Neural crest cell (in vitro differentiated cells): ENCODE measurements at regions not wholly inside any gene's neighbourhood (a gene's known extent, or its start where the extent isn't known, plus 50 kb on each side); places are given as distances from the start of the nearest gene placed in this dataset.

Experiments used
- DNase-seq: peaks from one replicate; pipeline ENCODE4 v3.0.0; 2021; ENCODE audit warnings: low read depth, mixed read lengths, low spot score
- H3K27ac Mint-ChIP-seq: one replicate; pipeline ENCODE4 v1.8.0; 2021; ENCODE audit warnings: mild to moderate bottlenecking, mixed read lengths; ENCODE audit not compliant: unreplicated experiment
- H3K27me3 Mint-ChIP-seq: 2 replicates; pipeline ENCODE4 v1.8.0; 2021; ENCODE audit warnings: low read depth, mild to moderate bottlenecking, mixed read lengths
- H3K36me3 Mint-ChIP-seq: 2 replicates; pipeline ENCODE4 v1.8.0; 2021; ENCODE audit warnings: low read depth, mild to moderate bottlenecking, mixed read lengths
- H3K4me1 Mint-ChIP-seq: 2 replicates; pipeline ENCODE4 v1.8.0; 2021; ENCODE audit warnings: mixed read lengths
- H3K4me3 Mint-ChIP-seq: one replicate; pipeline ENCODE4 v1.8.0; 2021; ENCODE audit warnings: mild to moderate bottlenecking, mixed read lengths
- H3K9me3 Mint-ChIP-seq: 2 replicates; pipeline ENCODE4 v1.8.0; 2021; ENCODE audit warnings: mixed read lengths
- TF ChIP-seq, protein P1 (sequence below): fragments of 200-600 bp; sonication (generic); conservative IDR thresholded peaks from 2 replicates; pipeline ENCODE4 v1.5.0; 2021; ENCODE audit warnings: antibody characterized with exemption, mild to moderate bottlenecking

DNA sequence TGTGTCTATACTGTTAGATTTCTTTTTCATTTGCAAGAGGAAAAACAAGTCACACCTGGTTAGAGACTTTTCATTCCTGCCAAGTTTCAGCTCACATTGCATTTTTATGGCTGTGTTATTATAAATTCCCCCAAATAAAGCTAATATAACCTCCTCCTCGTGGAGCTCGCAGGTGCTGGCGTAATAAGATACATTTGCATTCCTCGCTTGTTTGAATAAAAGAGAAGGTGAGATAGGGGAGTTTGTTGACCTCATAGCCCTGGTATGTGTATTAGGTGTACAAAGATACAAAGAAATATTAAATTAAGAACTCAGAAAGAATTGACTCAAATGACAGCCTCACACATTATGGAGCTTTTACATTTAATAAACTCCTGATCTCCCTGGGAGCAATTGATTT is 257.7 kb upstream of the SP8 start:
- Mint-ChIP-seq H3K36me3 (no peaks in the 10 kb centered on the region), H3K9me3 (no peaks in the 10 kb centered on the region), H3K4me3 (peak overlapping the region; percentile 10), H3K4me1 (peaks cover 59% of the 10 kb centered on the region), H3K27me3 (no peaks in the 10 kb centered on the region), H3K27ac (no peak overlapping the region)
- DNase-seq, result no peak
- TF ChIP-seq, protein P1, sequence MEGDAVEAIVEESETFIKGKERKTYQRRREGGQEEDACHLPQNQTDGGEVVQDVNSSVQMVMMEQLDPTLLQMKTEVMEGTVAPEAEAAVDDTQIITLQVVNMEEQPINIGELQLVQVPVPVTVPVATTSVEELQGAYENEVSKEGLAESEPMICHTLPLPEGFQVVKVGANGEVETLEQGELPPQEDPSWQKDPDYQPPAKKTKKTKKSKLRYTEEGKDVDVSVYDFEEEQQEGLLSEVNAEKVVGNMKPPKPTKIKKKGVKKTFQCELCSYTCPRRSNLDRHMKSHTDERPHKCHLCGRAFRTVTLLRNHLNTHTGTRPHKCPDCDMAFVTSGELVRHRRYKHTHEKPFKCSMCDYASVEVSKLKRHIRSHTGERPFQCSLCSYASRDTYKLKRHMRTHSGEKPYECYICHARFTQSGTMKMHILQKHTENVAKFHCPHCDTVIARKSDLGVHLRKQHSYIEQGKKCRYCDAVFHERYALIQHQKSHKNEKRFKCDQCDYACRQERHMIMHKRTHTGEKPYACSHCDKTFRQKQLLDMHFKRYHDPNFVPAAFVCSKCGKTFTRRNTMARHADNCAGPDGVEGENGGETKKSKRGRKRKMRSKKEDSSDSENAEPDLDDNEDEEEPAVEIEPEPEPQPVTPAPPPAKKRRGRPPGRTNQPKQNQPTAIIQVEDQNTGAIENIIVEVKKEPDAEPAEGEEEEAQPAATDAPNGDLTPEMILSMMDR, result no peak

DNA sequence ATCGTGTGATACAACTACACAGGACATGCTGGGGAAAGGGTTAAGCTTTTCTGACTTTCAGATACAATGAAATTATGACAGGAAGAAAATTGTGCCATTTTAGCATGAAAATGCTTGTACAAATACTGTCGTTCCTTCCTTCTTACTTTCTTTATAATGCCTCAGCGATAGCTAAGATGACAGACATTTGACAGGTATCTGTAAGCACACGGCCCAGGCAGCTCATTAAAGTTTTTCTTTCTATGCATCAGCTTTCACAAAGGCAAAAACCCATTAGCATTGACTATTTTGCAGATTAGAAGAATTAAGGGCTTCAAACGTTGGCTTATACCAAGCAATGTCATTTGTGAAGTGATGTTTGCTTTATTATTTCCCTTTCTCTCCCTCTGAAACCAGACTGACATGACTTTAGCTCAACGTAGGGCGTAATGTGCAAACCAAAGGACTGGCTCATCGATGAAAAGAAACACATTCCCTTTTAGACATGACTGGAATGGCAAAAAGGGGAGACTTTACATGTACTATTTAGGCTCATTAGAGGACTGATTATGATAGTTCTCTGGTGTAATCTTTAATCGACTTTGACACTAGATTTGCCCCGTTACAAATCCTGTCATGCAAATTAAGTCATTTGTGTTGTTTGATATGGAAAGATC is 258.4 kb upstream of the SP8 start:
- no peak for DNase-seq
- Mint-ChIP-seq H3K9me3 (no peaks in the 10 kb centered on the region), H3K27ac (no peak overlapping the region), H3K4me3 (peak overlapping the region; percentile 10), H3K27me3 (no peaks in the 10 kb centered on the region), H3K4me1 (peaks cover 53% of the 10 kb centered on the region), H3K36me3 (no peaks in the 10 kb centered on the region)
- TF ChIP-seq, protein P1, result no peak

DNA sequence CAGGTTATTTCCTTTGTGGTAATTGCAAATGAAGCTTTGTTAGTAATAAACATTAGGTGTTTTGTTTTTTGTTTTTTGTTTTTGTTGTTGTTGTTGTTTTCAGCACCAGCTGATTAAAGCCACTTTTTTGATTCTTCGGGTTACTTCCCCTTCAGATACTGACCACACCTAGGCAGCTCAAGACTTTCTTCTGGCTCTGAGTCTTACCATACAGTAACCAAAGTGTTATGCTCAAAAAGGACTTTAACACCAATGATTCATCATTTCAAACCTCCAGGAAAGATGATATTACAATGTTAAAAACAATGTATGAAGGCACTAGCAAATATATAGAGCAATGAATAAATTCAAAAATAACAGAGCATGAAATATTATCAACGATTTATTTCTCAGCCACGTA is 265.2 kb upstream of the SP8 start:
- Mint-ChIP-seq H3K27ac (no peak overlapping the region), H3K4me1 (peaks cover 7% of the 10 kb centered on the region), H3K27me3 (no peaks in the 10 kb centered on the region), H3K4me3 (no peak overlapping the region), H3K36me3 (no peaks in the 10 kb centered on the region), H3K9me3 (peaks cover 3% of the 10 kb centered on the region)
- DNase-seq, result no peak
- TF ChIP-seq, protein P1, result no peak

DNA sequence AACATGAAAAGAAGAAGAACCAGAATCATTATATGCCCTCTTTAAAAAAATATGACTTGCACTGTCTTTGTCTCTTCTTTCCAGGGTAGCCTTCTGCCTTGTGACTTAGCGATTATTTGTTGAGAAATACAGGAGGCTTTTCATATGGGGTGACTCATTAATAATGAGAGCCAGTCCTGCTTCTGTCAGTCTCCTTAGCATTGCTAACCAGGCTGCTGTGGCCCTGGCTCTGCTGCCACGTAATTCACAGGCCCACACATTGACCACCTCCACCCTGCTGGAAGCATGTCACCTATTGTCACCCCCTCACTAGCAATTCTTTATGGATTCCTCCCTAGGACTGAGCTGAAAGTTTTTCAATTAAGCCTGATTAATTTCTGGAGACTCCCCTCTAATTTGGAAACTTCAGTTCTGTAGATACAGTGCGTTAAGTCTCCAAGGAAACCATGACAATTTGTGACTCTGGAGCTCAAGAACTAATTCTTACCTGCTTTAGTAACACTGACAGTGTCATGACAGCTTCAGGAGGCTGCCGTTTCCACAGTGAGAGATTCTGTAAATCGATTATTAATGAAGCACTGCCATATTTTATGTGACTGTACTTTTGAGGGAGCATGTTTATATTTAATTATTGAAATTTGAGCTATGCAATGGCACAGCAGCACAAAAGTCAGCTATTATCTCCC is 267.9 kb upstream of the SP8 start:
- no peak for DNase-seq
- peaks cover 6% of the 10 kb centered on the region for H3K9me3 Mint-ChIP-seq
- H3K4me3 Mint-ChIP-seq, result peak overlapping the region; percentile 11
- peaks cover 3% of the 10 kb centered on the region for H3K36me3 Mint-ChIP-seq
- no peak overlapping the region for H3K27ac Mint-ChIP-seq
- TF ChIP-seq, protein P1, result no peak
- H3K4me1 Mint-ChIP-seq, result peaks cover 7% of the 10 kb centered on the region
- H3K27me3 Mint-ChIP-seq, result no peaks in the 10 kb centered on the region

DNA sequence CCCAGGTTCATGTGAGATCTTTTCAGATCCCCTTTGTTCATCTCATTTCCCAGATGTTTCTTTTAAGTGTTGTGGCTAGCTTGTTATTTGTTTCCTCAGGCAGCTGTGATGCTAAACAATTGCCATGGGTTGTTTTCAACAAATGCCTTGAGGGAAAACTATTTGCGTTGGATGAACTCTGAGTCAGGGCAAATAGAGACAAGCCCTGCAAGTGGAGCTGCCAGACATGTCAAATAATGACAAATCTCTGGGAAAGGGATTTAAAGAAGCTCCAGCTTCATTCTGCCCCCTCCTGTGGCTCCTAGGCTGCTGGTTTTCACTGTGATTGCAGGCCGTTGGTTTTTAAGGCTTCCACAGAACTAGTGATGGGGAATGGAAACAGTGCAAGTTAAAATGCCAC is 272.4 kb upstream of the SP8 start:
- Mint-ChIP-seq H3K9me3 (peaks cover 6% of the 10 kb centered on the region), H3K27ac (no peak overlapping the region), H3K27me3 (no peaks in the 10 kb centered on the region), H3K4me1 (peaks cover 7% of the 10 kb centered on the region), H3K36me3 (peaks cover 3% of the 10 kb centered on the region), H3K4me3 (no peak overlapping the region)
- no peak for DNase-seq
- TF ChIP-seq, protein P1, result no peak
